Panc1 (cell line): ENCODE measurements at regions not wholly inside any gene's neighbourhood (a gene's known extent, or its start where the extent isn't known, plus 50 kb on each side); places are given as distances from the start of the nearest gene placed in this dataset.
"Not testable (repeated sequence)": the region's sequence is repeated elsewhere in the genome, so short reads cannot be mapped to it uniquely, and the experiment has no call there.

Source experiments
- ATAC-seq: fragments of 200-7000 bp; cut with Tn5 transposase; 2 replicates; pipeline ENCODE4 v1.9.1; 2020; ENCODE audit warnings: mild to moderate bottlenecking, moderate library complexity
- BruUV-seq: library from RNA; stranded (reverse); fragments of 400-500 nt; replicated peaks from 2 replicates; lab custom pipeline; 2021; lab: Mats Ljungman, UMichigan
- CTCF ChIA-PET: fragments of 300-600 bp; sonication (Branson Sonifier 250); formaldehyde crosslinking; loops from one replicate; lab custom pipeline; 2022; ENCODE audit warnings: antibody characterized with exemption; lab: Charles Lee
- POLR2A ChIA-PET: fragments of 300-600 bp; sonication (Branson Sonifier 250); formaldehyde crosslinking; loops from one replicate; lab custom pipeline; 2022; ENCODE audit warnings: antibody characterized with exemption; lab: Charles Lee
- DNase-seq: peaks from one replicate; pipeline ENCODE4 v3.0.0-alpha.2; 2010; ENCODE audit warnings: low read depth, low spot score
- H3K27ac ChIP-seq: 2 replicates; pipeline ENCODE4 v1.5.1; 2011; ENCODE audit warnings: mild to moderate bottlenecking, low read length, inconsistent platforms
- H3K27me3 ChIP-seq: fragments of 200-500 bp; sonication (Bioruptor generic); 2 replicates; pipeline ENCODE4 v1.6.0; 2014; ENCODE audit warnings: low read length, inconsistent platforms; ENCODE audit not compliant: control insufficient read depth, insufficient read depth
- H3K36me3 ChIP-seq: fragments of 200-500 bp; sonication (Bioruptor generic); 2 replicates; pipeline ENCODE4 v1.5.1; 2014; ENCODE audit warnings: inconsistent platforms, mild to moderate bottlenecking, low read length, moderate library complexity; ENCODE audit not compliant: control insufficient read depth, insufficient read depth
- H3K4me1 ChIP-seq: 2 replicates; pipeline ENCODE4 v1.5.1; 2011; ENCODE audit warnings: inconsistent platforms, mild to moderate bottlenecking, low read length, moderate library complexity; ENCODE audit not compliant: control insufficient read depth, insufficient read depth
- H3K4me3 ChIP-seq, 2 experiments: 2 replicates each; pipeline ENCODE4 v1.5.1; 2011 to 2012; ENCODE audit warnings: low read depth in 2 of 2, low read length in 2 of 2, mild to moderate bottlenecking in 2 of 2, inconsistent platforms in 1 of 2, moderate library complexity in 1 of 2
- H3K9me3 ChIP-seq: fragments of 200-500 bp; sonication (Bioruptor generic); 2 replicates; pipeline ENCODE4 v1.5.1; 2014; ENCODE audit warnings: low read depth, mild to moderate bottlenecking, inconsistent platforms, low read length, moderate library complexity; ENCODE audit not compliant: control insufficient read depth, insufficient read depth
- CTCF ChIP-seq: fragments of 450-650 bp; IDR thresholded peaks from 2 replicates; pipeline ENCODE4 v1.5.1; 2017; ENCODE audit warnings: mild to moderate bottlenecking
- POLR2AphosphoS5 ChIP-seq: IDR thresholded peaks from 2 replicates; pipeline ENCODE4 v1.6.1; 2012; ENCODE audit warnings: mild to moderate bottlenecking, low read depth, low read length, moderate library complexity
- REST ChIP-seq, 2 experiments: IDR thresholded peaks; 2 replicates each; pipeline ENCODE4 v1.6.1; 2011 to 2012; ENCODE audit warnings: low read depth in 2 of 2, control low read depth in 1 of 2, low read length in 1 of 2, mild to moderate bottlenecking in 1 of 2, moderate library complexity in 1 of 2; ENCODE audit not compliant: insufficient read depth in 1 of 2
- SIN3A ChIP-seq: IDR thresholded peaks from 2 replicates; pipeline ENCODE4 v1.6.1; 2012; ENCODE audit warnings: low read depth, mild to moderate bottlenecking, low read length, moderate library complexity, borderline replicate concordance; ENCODE audit not compliant: insufficient read depth
- TCF7L2 ChIP-seq: IDR thresholded peaks from 2 replicates; pipeline ENCODE4 v1.6.1; 2011; ENCODE audit warnings: mild to moderate bottlenecking, low read depth, low read length, inconsistent platforms
- in situ Hi-C: cut with HindIII; loops from 2 replicates; pipeline ENCODE4 v1.10.0; 2016; ENCODE audit warnings: low sequenced_read_pairs, low pct_unique_long_range_greater_than_20kb
- intact Hi-C: fragments of 100-400 bp; cut with micrococcal nuclease; formaldehyde crosslinking; loops from one replicate; pipeline ENCODE4 v1.10.0; 2022; ENCODE audit not compliant: unreplicated experiment

- no peak for TF ChIP-seq SIN3A
- no peak for TF ChIP-seq CTCF
- no peak for TF ChIP-seq POLR2AphosphoS5
- no peak for TF ChIP-seq TCF7L2
- TF ChIP-seq REST (IDR thresholded peaks at IDR 0.05; ENCODE audit: insufficient read depth in 1 of 2, low read depth in 2 of 2, low read length in 1 of 2) = no peak
- H3K9me3 ChIP-seq = no peaks in the 10 kb centered on the region
- in situ Hi-C loops (no loop called here), intact Hi-C loops (no loop called here)
- H3K27ac ChIP-seq = no peak overlapping the region
- no peak for DNase-seq
- POLR2A ChIA-PET = no interaction called here
- no TSS peak for BruUV-seq
- H3K27me3 ChIP-seq = no peaks in the 10 kb centered on the region
- no peaks in the 10 kb centered on the region for H3K36me3 ChIP-seq
- no peak for ATAC-seq
- no peak overlapping the region for H3K4me3 ChIP-seq
- CTCF ChIA-PET = no interaction called here
- no peaks in the 10 kb centered on the region for H3K4me1 ChIP-seq
These were observed 101.3 kb downstream of the TMEM121 start for GRCh38 chr14:105627701-105628100.

- H3K9me3 ChIP-seq, in situ Hi-C loops, H3K4me1 ChIP-seq, DNase-seq, H3K4me3 ChIP-seq, H3K36me3 ChIP-seq, CTCF ChIA-PET, intact Hi-C loops, BruUV-seq, H3K27me3 ChIP-seq, POLR2A ChIA-PET, ATAC-seq, H3K27ac ChIP-seq: not testable (repeated sequence)
These were observed 101.7 kb downstream of the TMEM121 start for GRCh38 chr14:105628126-105628525.

GRCh38 chr14:105628531-105629067 lies 102.2 kb downstream of the TMEM121 start:
- H3K36me3 ChIP-seq, CTCF ChIA-PET, H3K27ac ChIP-seq, H3K4me1 ChIP-seq, DNase-seq, ATAC-seq, H3K4me3 ChIP-seq, H3K9me3 ChIP-seq, in situ Hi-C loops, BruUV-seq, intact Hi-C loops, H3K27me3 ChIP-seq: not testable (repeated sequence)
- peak; percentile 59 to 68; a peak in 2 of 4 replicates for TF ChIP-seq REST (IDR thresholded peaks at IDR 0.05; ENCODE audit: insufficient read depth in 1 of 2, low read depth in 2 of 2, low read length in 1 of 2)
- POLR2A ChIA-PET = interaction anchor here (0.7 kb wide), 1 partner anchor 483 kb away, joined by 3 read pairs; no protein-coding TSS in a partner anchor

GRCh38 chr14:105629091-105629885 lies 102.9 kb downstream of the TMEM121 start:
- H3K9me3 ChIP-seq, H3K36me3 ChIP-seq, in situ Hi-C loops, H3K27me3 ChIP-seq, H3K4me1 ChIP-seq, ATAC-seq, intact Hi-C loops, H3K4me3 ChIP-seq, H3K27ac ChIP-seq, DNase-seq, BruUV-seq, CTCF ChIA-PET: not testable (repeated sequence)
- POLR2A ChIA-PET = interaction anchor here (0.7 kb wide), 1 partner anchor 484 kb away, joined by 3 read pairs; no protein-coding TSS in a partner anchor
